Upper lobe of left lung (tissue), 6 donors: ENCODE measurements at regions not wholly inside any gene's neighbourhood (a gene's known extent, or its start where the extent isn't known, plus 50 kb on each side); places are given as distances from the start of the nearest gene placed in this dataset.
A peak's percentile ranks its signal among the peaks of the same experiment; 100 is the strongest.
"Not testable (repeated sequence)": the region's sequence is repeated elsewhere in the genome, so short reads cannot be mapped to it uniquely, and the experiment has no call there.

Source experiments
- ATAC-seq, 2 donors: fragments of 200-7000 bp; cut with Tn5 transposase; one replicate each; pipeline ENCODE4 v1.9.1; 2022; ENCODE audit warnings: mild to moderate bottlenecking in 2 of 2, moderate library complexity in 2 of 2; ENCODE audit not compliant: low FRiP score in 2 of 2
- DNase-seq, 2 donors: peaks; one replicate each; pipeline ENCODE4 v3.0.0-alpha.2; 2019 to 2020
- H3K27ac ChIP-seq, 4 donors: fragments of 200-600 bp; sonication (generic); one replicate each; pipeline ENCODE4 v1.5.1; 2016 to 2019
- H3K27me3 ChIP-seq, 4 donors: fragments of 200-600 bp; sonication (generic); one replicate each; pipeline ENCODE4 v1.5.1; 2017 to 2019
- H3K36me3 ChIP-seq, 4 donors: fragments of 200-600 bp; sonication (generic); one replicate each; pipeline ENCODE4 v1.5.1; 2016 to 2019
- H3K4me1 ChIP-seq, 4 donors: fragments of 200-600 bp; sonication (generic); one replicate each; pipeline ENCODE4 v1.5.1; 2018 to 2019
- H3K4me3 ChIP-seq, 4 donors: fragments of 200-600 bp; sonication (generic); one replicate each; pipeline ENCODE4 v1.5.1; 2017 to 2019; ENCODE audit warnings: mild to moderate bottlenecking in 2 of 4, moderate library complexity in 1 of 4
- H3K9me3 ChIP-seq, 4 donors: fragments of 200-600 bp; sonication (generic); one replicate each; pipeline ENCODE4 v1.5.1; 2018 to 2019
- EP300 ChIP-seq, 4 donors: sonication (generic); formaldehyde crosslinking; IDR thresholded peaks; one replicate each; pipeline ENCODE4 v1.5.1; 2017; ENCODE audit warnings: antibody characterized with exemption in 4 of 4, control low read depth in 2 of 4
- POLR2A ChIP-seq, 4 donors: fragments of 450-650 bp; IDR thresholded peaks; one replicate each; pipeline ENCODE4 v1.5.1; 2016 to 2017; ENCODE audit warnings: antibody characterized with exemption in 4 of 4, mild to moderate bottlenecking in 2 of 4
- POLR2AphosphoS5 ChIP-seq, 2 donors: sonication (generic); formaldehyde crosslinking; IDR thresholded peaks; one replicate each; pipeline ENCODE4 v1.5.1; 2017; ENCODE audit warnings: antibody characterized with exemption in 2 of 2
- WGBS, 2 donors: methylation state at CpG; one replicate each; pipeline ENCODE4 v1.1.5; 2017 to 2018; 5-methylcytosine and 5-hydroxymethylcytosine counted together
- TF ChIP-seq, protein P1 (sequence below), 6 experiments: fragments of 450-650 bp in 4 of 6; fragments of 200-600 bp in 2 of 6; sonication (generic) in 2 of 6; IDR thresholded peaks; one replicate each; pipeline ENCODE4 v1.5.1; 2016 to 2019; ENCODE audit warnings: antibody characterized with exemption in 6 of 6
- donor health status: DM: no; HTN: no; CAD: no; lungs with moderate emphysema.
- donor health status: DM: no; HTN: yes; CAD: no; lungs with severe emphysema.

- H3K36me3 ChIP-seq: no peaks in the 10 kb centered on the region
- no peaks in the 10 kb centered on the region for H3K4me1 ChIP-seq
- DNase-seq: peak in 1 of 2 donors; percentile 29
- ATAC-seq: no peak
- 21 to 30% methylated on average over 9 to 15 of the region's 15 CpGs for WGBS, 2 donors
- no peak overlapping the region for H3K27ac ChIP-seq
- TF ChIP-seq POLR2AphosphoS5 (IDR thresholded peaks at IDR 0.05) (no peak), EP300 (IDR thresholded peaks at IDR 0.05) (no peak), POLR2A (IDR thresholded peaks at IDR 0.05) (no peak)
- TF ChIP-seq, protein P1, sequence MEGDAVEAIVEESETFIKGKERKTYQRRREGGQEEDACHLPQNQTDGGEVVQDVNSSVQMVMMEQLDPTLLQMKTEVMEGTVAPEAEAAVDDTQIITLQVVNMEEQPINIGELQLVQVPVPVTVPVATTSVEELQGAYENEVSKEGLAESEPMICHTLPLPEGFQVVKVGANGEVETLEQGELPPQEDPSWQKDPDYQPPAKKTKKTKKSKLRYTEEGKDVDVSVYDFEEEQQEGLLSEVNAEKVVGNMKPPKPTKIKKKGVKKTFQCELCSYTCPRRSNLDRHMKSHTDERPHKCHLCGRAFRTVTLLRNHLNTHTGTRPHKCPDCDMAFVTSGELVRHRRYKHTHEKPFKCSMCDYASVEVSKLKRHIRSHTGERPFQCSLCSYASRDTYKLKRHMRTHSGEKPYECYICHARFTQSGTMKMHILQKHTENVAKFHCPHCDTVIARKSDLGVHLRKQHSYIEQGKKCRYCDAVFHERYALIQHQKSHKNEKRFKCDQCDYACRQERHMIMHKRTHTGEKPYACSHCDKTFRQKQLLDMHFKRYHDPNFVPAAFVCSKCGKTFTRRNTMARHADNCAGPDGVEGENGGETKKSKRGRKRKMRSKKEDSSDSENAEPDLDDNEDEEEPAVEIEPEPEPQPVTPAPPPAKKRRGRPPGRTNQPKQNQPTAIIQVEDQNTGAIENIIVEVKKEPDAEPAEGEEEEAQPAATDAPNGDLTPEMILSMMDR (IDR thresholded peaks at IDR 0.05): no peak
- H3K9me3 ChIP-seq: no peaks in the 10 kb centered on the region
- peak overlapping the region in 2 of 4 donors; percentile 15 to 21 for H3K4me3 ChIP-seq
- no peaks in the 10 kb centered on the region for H3K27me3 ChIP-seq
These were observed 274.3 kb upstream of the XYLT1 start for GRCh38 chr16:17744921-17745572.

- WGBS, 2 donors: 54 to 57% methylated on average over 4 of the region's 4 CpGs
- Histone ChIP-seq H3K36me3 (no peaks in the 10 kb centered on the region), H3K4me1 (no peaks in the 10 kb centered on the region), H3K9me3 (no peaks in the 10 kb centered on the region), H3K4me3 (no peak overlapping the region), H3K27ac (no peak overlapping the region), H3K27me3 (no peaks in the 10 kb centered on the region)
- TF ChIP-seq POLR2AphosphoS5 (IDR thresholded peaks at IDR 0.05) (no peak), POLR2A (IDR thresholded peaks at IDR 0.05) (no peak), EP300 (IDR thresholded peaks at IDR 0.05) (no peak)
- TF ChIP-seq, protein P1 (IDR thresholded peaks at IDR 0.05): no peak
- peak in 1 of 2 donors; percentile 40 for DNase-seq
- ATAC-seq: no peak
These were observed 272.8 kb upstream of the XYLT1 start for GRCh38 chr16:17743578-17743977.

GRCh38 chr16:17743158-17743557 is 272.4 kb upstream of the XYLT1 start:
- no peak overlapping the region for H3K4me3 ChIP-seq
- no peak for ATAC-seq
- WGBS, 2 donors: 67% methylated on average over 3 of the region's 3 CpGs
- no peak overlapping the region for H3K27ac ChIP-seq
- no peaks in the 10 kb centered on the region for H3K36me3 ChIP-seq
- no peaks in the 10 kb centered on the region for H3K9me3 ChIP-seq
- no peak for DNase-seq
- no peak for TF ChIP-seq POLR2AphosphoS5 (IDR thresholded peaks at IDR 0.05)
- no peak for TF ChIP-seq POLR2A (IDR thresholded peaks at IDR 0.05)
- TF ChIP-seq EP300 (IDR thresholded peaks at IDR 0.05): no peak
- TF ChIP-seq, protein P1 (IDR thresholded peaks at IDR 0.05): no peak
- no peaks in the 10 kb centered on the region for H3K27me3 ChIP-seq
- H3K4me1 ChIP-seq: no peaks in the 10 kb centered on the region

GRCh38 chr16:17735099-17735498 is 264.3 kb upstream of the XYLT1 start:
- WGBS, 2 donors: 78 to 85% methylated on average over 3 of the region's 3 CpGs
- not testable (repeated sequence) for H3K4me3 ChIP-seq, ATAC-seq, H3K9me3 ChIP-seq, DNase-seq, H3K4me1 ChIP-seq, H3K36me3 ChIP-seq, H3K27ac ChIP-seq, H3K27me3 ChIP-seq

DNA sequence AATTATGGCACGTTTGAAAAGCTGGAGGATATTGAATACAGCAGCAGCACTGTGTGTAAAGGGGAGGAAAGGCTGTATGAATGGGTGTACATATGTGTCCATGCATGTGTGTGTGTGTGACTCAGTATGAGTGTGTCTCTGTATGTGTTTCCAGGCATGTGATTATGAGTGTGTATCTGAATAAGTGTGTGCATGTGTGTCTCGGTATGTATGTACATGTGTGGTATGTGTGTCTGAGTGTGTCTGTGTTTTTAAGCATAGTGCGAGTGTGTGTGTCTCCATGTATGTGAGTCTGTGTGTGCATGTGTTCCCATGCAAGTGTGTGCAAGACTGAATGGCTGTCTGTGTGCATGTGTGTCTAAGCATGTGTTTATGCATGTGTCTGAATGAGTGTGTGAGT is 259.1 kb upstream of the XYLT1 start:
- Histone ChIP-seq H3K4me1 (no peaks in the 10 kb centered on the region), H3K36me3 (no peaks in the 10 kb centered on the region), H3K27ac (no peak overlapping the region), H3K9me3 (no peaks in the 10 kb centered on the region), H3K4me3 (no peak overlapping the region), H3K27me3 (no peaks in the 10 kb centered on the region)
- WGBS, 2 donors: 79 to 81% methylated on average over 3 of the region's 3 CpGs
- DNase-seq: no peak
- no peak for ATAC-seq
- TF ChIP-seq EP300 (IDR thresholded peaks at IDR 0.05) (no peak), POLR2AphosphoS5 (IDR thresholded peaks at IDR 0.05) (no peak), POLR2A (IDR thresholded peaks at IDR 0.05) (no peak)
- TF ChIP-seq, protein P1 (IDR thresholded peaks at IDR 0.05): no peak
